ENCODE measurements at regions not wholly inside any gene's neighbourhood (a gene's known extent, or its start where the extent isn't known, plus 50 kb on each side); places are given as distances from the start of the nearest gene placed in this dataset.

DNA sequence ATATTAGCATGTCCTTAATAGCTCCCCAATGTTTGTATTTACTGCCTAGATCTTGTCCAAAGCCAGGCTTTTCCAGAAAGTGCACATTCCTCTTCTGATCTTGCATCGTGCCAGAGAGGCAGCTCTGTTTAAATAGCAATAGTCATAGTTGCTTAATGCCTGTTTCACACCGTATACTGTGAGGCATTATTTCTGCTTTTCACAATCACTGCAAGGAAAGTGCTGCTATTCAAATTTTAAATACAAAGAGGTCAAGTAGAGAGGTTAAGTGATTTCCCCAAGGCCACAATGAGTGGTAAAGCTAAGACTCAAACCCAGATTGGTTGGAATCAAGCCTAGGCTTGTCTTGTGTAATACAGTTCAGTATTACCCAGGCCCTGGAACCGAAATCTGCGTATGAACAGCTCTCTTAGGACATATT lies 153.6 kb downstream of the SNX18 start:
- TF ChIP-seq, protein P1, sequence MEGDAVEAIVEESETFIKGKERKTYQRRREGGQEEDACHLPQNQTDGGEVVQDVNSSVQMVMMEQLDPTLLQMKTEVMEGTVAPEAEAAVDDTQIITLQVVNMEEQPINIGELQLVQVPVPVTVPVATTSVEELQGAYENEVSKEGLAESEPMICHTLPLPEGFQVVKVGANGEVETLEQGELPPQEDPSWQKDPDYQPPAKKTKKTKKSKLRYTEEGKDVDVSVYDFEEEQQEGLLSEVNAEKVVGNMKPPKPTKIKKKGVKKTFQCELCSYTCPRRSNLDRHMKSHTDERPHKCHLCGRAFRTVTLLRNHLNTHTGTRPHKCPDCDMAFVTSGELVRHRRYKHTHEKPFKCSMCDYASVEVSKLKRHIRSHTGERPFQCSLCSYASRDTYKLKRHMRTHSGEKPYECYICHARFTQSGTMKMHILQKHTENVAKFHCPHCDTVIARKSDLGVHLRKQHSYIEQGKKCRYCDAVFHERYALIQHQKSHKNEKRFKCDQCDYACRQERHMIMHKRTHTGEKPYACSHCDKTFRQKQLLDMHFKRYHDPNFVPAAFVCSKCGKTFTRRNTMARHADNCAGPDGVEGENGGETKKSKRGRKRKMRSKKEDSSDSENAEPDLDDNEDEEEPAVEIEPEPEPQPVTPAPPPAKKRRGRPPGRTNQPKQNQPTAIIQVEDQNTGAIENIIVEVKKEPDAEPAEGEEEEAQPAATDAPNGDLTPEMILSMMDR (IDR thresholded peaks at IDR 0.05), result no peak
- no peak for TF ChIP-seq POLR2A (IDR thresholded peaks at IDR 0.05)

Data from Peyer's patch (tissue), 4 donors.